NCI-H2081 treated with DMSO at 0.1 percent for 48 hours (cell line): ENCODE measurements at regions not wholly inside any gene's neighbourhood (a gene's known extent, or its start where the extent isn't known, plus 50 kb on each side); places are given as distances from the start of the nearest gene placed in this dataset.
A peak's percentile ranks its signal among the peaks of the same experiment; 100 is the strongest.

ENCODE experiments used
- DNase-seq: peaks from one replicate; lab custom pipeline; 2025; lab: John Stamatoyannopoulos, UW

GRCh38 chr4:12861422-12861821 lies 622.7 kb downstream of the RAB28 start:
- DNase-seq: no peak

- peak; percentile 70 for DNase-seq
Measured at GRCh38 chr4:12852338-12853307, 631.5 kb downstream of the RAB28 start.

- DNase-seq: peak; percentile 73
Measured at GRCh38 chr4:12846368-12846767, 637.8 kb downstream of the RAB28 start.

GRCh38 chr4:12844141-12844540 lies 640.0 kb downstream of the RAB28 start:
- DNase-seq: no peak

- no peak for DNase-seq
Measured at GRCh38 chr4:12827966-12828365, 656.2 kb downstream of the RAB28 start.

GRCh38 chr4:12791536-12791935 lies 692.6 kb downstream of the RAB28 start:
- DNase-seq: no peak

GRCh38 chr4:12787261-12787660 lies 696.9 kb downstream of the RAB28 start:
- DNase-seq: no peak

GRCh38 chr4:12778706-12779105 lies 705.4 kb downstream of the RAB28 start:
- no peak for DNase-seq

GRCh38 chr4:12778191-12778590 lies 705.9 kb downstream of the RAB28 start:
- DNase-seq: no peak

GRCh38 chr4:12770351-12770750 lies 713.8 kb downstream of the RAB28 start:
- DNase-seq: peak; percentile 89

GRCh38 chr4:12761694-12762093 lies 722.4 kb downstream of the RAB28 start:
- DNase-seq: no peak

GRCh38 chr4:12747154-12747553 lies 737.0 kb downstream of the RAB28 start:
- no peak for DNase-seq

GRCh38 chr4:12746221-12746620 lies 737.9 kb downstream of the RAB28 start:
- DNase-seq: no peak

GRCh38 chr4:12734586-12734985 lies 749.6 kb downstream of the RAB28 start:
- DNase-seq: no peak

- peak; percentile 37 for DNase-seq
Measured at GRCh38 chr4:12729384-12729783, 754.8 kb downstream of the RAB28 start.

GRCh38 chr4:12724510-12724909 lies 759.6 kb downstream of the RAB28 start:
- DNase-seq: no peak

GRCh38 chr4:12723849-12724447 lies 760.2 kb downstream of the RAB28 start:
- DNase-seq: no peak

- no peak for DNase-seq
Measured at GRCh38 chr4:12716896-12717295, 767.2 kb downstream of the RAB28 start.

- DNase-seq: no peak
Measured at GRCh38 chr4:12712648-12713339, 771.3 kb downstream of the RAB28 start.

GRCh38 chr4:12707381-12708175 lies 776.6 kb downstream of the RAB28 start:
- no peak for DNase-seq

GRCh38 chr4:12703036-12703435 lies 781.1 kb downstream of the RAB28 start:
- DNase-seq: no peak

- no peak for DNase-seq
Measured at GRCh38 chr4:12701384-12701783, 782.8 kb downstream of the RAB28 start.
